CD14-positive monocyte (primary cell): ENCODE measurements at regions not wholly inside any gene's neighbourhood (a gene's known extent, or its start where the extent isn't known, plus 50 kb on each side); places are given as distances from the start of the nearest gene placed in this dataset.

Source experiments
- DNase-seq, 3 donors: peaks; one replicate each; pipeline ENCODE4 v3.0.0-alpha.2; 2011 to 2022
- H2AFZ ChIP-seq: 2 replicates; pipeline ENCODE4 v1.6.0; 2012; ENCODE audit warnings: mild to moderate bottlenecking, low read depth, low read length, inconsistent platforms; ENCODE audit not compliant: insufficient read depth, poor library complexity, severe bottlenecking
- H3K27ac ChIP-seq, 2 donors: 1 replicate in 1 of 2; 2 replicates in 1 of 2; pipeline ENCODE4 v1.5.1; 2012 to 2013; ENCODE audit warnings: low read length in 2 of 2, control low read depth in 1 of 2, inconsistent platforms in 1 of 2, low read depth in 1 of 2, mild to moderate bottlenecking in 1 of 2
- H3K27me3 ChIP-seq, 2 donors: one replicate each; pipeline versions ENCODE4 v1.6.0 to v1.6.1; 2011 to 2013; ENCODE audit warnings: low read length in 2 of 2; ENCODE audit not compliant: control insufficient read depth in 2 of 2, insufficient read depth in 2 of 2
- H3K36me3 ChIP-seq, 2 donors: replicated peaks in 1 of 2; 1 replicate in 1 of 2; 2 replicates in 1 of 2; pipeline versions ENCODE4 v1.5.1 to v1.6.1; 2012 to 2013; ENCODE audit warnings: low read length in 2 of 2, control low read depth in 1 of 2, inconsistent platforms in 1 of 2, mild to moderate bottlenecking in 1 of 2; ENCODE audit not compliant: insufficient read depth in 2 of 2, control insufficient read depth in 1 of 2
- H3K4me1 ChIP-seq, 2 donors: 1 replicate in 1 of 2; 2 replicates in 1 of 2; pipeline versions ENCODE4 v1.5.1 to v1.6.1; 2012 to 2013; ENCODE audit warnings: low read length in 2 of 2, control low read depth in 1 of 2, inconsistent platforms in 1 of 2, mild to moderate bottlenecking in 1 of 2, moderate library complexity in 1 of 2; ENCODE audit not compliant: insufficient read depth in 2 of 2, control insufficient read depth in 1 of 2
- H3K4me2 ChIP-seq: replicated peaks from 2 replicates; pipeline ENCODE3; 2012; ENCODE audit warnings: low read length, moderate library complexity, mild to moderate bottlenecking; ENCODE audit not compliant: poor library complexity, severe bottlenecking; ENCODE audit errors: extremely low read depth
- H3K4me3 ChIP-seq, 3 experiments: fragments of 200-600 bp in 1 of 3; sonication (generic) in 1 of 3; replicated peaks in 1 of 3; 1 replicate in 2 of 3; 2 replicates in 1 of 3; pipeline ENCODE4 v1.5.1; 2011 to 2013; ENCODE audit warnings: low read length in 3 of 3, mild to moderate bottlenecking in 3 of 3, control low read depth in 2 of 3, low read depth in 2 of 3, inconsistent platforms in 1 of 3, moderate library complexity in 1 of 3
- H3K79me2 ChIP-seq: 2 replicates; pipeline ENCODE4 v1.6.0; 2012; ENCODE audit warnings: mild to moderate bottlenecking, control low read depth, inconsistent platforms, low read length, moderate library complexity; ENCODE audit not compliant: insufficient read depth
- H3K9ac ChIP-seq: 2 replicates; pipeline ENCODE4 v1.6.0; 2017; ENCODE audit warnings: low read length, mild to moderate bottlenecking; ENCODE audit not compliant: insufficient read depth, poor library complexity, severe bottlenecking
- H3K9me3 ChIP-seq, 2 donors: replicated peaks in 1 of 2; 1 replicate in 1 of 2; 2 replicates in 1 of 2; pipeline versions ENCODE4 v1.5.1 to v1.6.1; 2012 to 2013; ENCODE audit warnings: low read length in 2 of 2, control low read depth in 1 of 2; ENCODE audit not compliant: control insufficient read depth in 1 of 2, insufficient read depth in 1 of 2
- H4K20me1 ChIP-seq: 2 replicates; pipeline ENCODE4 v1.6.0; 2012; ENCODE audit warnings: mild to moderate bottlenecking, low read length, control low read depth, moderate library complexity; ENCODE audit not compliant: insufficient read depth
- H3K27ac Mint-ChIP-seq, 7 donors: one replicate each; pipeline ENCODE4 v1.8.0; 2020; ENCODE audit warnings: mild to moderate bottlenecking in 7 of 7, mixed read lengths in 7 of 7, moderate library complexity in 6 of 7, inconsistent platforms in 2 of 7
- H3K27me3 Mint-ChIP-seq, 3 donors: one replicate each; pipeline ENCODE4 v1.8.0; 2021 to 2022; ENCODE audit warnings: low read depth in 3 of 3, mild to moderate bottlenecking in 3 of 3, mixed read lengths in 3 of 3, moderate library complexity in 3 of 3, inconsistent platforms in 1 of 3
- H3K36me3 Mint-ChIP-seq, 2 donors: one replicate each; pipeline ENCODE4 v1.8.0; 2020; ENCODE audit warnings: mixed read lengths in 2 of 2, inconsistent platforms in 1 of 2, mild to moderate bottlenecking in 1 of 2
- H3K4me1 Mint-ChIP-seq: one replicate; pipeline ENCODE4 v1.8.0; 2020; ENCODE audit warnings: mild to moderate bottlenecking, mixed read lengths
- H3K4me3 Mint-ChIP-seq, 2 donors: one replicate each; pipeline ENCODE4 v1.8.0; 2020; ENCODE audit warnings: mild to moderate bottlenecking in 2 of 2, mixed read lengths in 2 of 2, moderate library complexity in 1 of 2
- H3K9me3 Mint-ChIP-seq, 7 donors: one replicate each; pipeline ENCODE4 v1.8.0; 2020 to 2022; ENCODE audit warnings: mixed read lengths in 7 of 7, mild to moderate bottlenecking in 6 of 7, moderate library complexity in 6 of 7, inconsistent platforms in 2 of 7
- WGBS: methylation state at CpG from one replicate; pipeline ENCODE4 v1.1.5; 2013; ENCODE audit warnings: missing lambda C conversion rate; ENCODE audit not compliant: insufficient coverage; 5-methylcytosine and 5-hydroxymethylcytosine counted together
- intact Hi-C, 2 donors: fragments of 100-400 bp; cut with micrococcal nuclease; formaldehyde crosslinking; loops; one replicate each; pipeline versions ENCODE4 v1.15.0 to v1.15.1; 2023
- TF ChIP-seq, protein P1 (sequence below): fragments of 200-600 bp; IDR thresholded peaks from one replicate; pipeline ENCODE4 v1.8.0; 2022; ENCODE audit warnings: antibody characterized with exemption, mild to moderate bottlenecking

DNA sequence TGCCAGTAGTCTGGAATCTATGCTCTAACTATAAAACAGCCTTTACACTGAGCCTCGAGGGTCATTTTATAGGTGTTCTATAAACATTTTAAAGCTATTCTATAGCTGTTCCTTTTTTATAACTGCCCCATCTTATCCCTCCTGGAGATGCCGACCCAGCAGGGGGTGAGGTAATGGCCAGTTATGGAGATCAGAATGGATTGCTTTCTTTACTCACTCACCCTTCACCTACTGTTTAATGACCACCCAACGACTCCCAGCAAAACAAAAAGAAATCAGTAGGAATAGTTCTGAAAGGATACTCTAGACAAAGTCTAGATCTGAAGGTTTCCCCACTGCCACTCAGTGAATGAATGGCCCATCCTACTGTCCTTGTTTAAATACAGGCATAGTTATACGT is 1113.1 kb downstream of the FAT4 start:
- Histone ChIP-seq H3K27ac (no peak overlapping the region), H3K27me3 (no peaks in the 10 kb centered on the region), H3K79me2 (no peaks in the 10 kb centered on the region), H3K4me2 (no peak overlapping the region), H4K20me1 (no peaks in the 10 kb centered on the region), H3K9me3 (no peaks in the 10 kb centered on the region), H3K4me3 (no peak overlapping the region), H2AFZ (no peak overlapping the region), H3K9ac (no peak overlapping the region), H3K4me1 (no peaks in the 10 kb centered on the region), H3K36me3 (no peaks in the 10 kb centered on the region)
- H3K9me3 Mint-ChIP-seq = peaks cover 0 to 5% (median 0%) of the 10 kb centered on the region in 7 donors
- peaks cover 0 to 2% (median 0%) of the 10 kb centered on the region in 3 donors for H3K27me3 Mint-ChIP-seq
- WGBS = no CpG with 5 or more reads among the region's 4 CpGs
- no peak overlapping the region for H3K4me3 Mint-ChIP-seq
- TF ChIP-seq, protein P1, sequence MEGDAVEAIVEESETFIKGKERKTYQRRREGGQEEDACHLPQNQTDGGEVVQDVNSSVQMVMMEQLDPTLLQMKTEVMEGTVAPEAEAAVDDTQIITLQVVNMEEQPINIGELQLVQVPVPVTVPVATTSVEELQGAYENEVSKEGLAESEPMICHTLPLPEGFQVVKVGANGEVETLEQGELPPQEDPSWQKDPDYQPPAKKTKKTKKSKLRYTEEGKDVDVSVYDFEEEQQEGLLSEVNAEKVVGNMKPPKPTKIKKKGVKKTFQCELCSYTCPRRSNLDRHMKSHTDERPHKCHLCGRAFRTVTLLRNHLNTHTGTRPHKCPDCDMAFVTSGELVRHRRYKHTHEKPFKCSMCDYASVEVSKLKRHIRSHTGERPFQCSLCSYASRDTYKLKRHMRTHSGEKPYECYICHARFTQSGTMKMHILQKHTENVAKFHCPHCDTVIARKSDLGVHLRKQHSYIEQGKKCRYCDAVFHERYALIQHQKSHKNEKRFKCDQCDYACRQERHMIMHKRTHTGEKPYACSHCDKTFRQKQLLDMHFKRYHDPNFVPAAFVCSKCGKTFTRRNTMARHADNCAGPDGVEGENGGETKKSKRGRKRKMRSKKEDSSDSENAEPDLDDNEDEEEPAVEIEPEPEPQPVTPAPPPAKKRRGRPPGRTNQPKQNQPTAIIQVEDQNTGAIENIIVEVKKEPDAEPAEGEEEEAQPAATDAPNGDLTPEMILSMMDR = no peak
- intact Hi-C loops = no loop called here
- H3K36me3 Mint-ChIP-seq = no peaks in the 10 kb centered on the region
- peak overlapping the region in 1 of 7 donors; percentile 33 for H3K27ac Mint-ChIP-seq
- DNase-seq = no peak
- H3K4me1 Mint-ChIP-seq = no peaks in the 10 kb centered on the region

GRCh38 chr4:126431049-126431448 is 1116.3 kb downstream of the FAT4 start:
- H3K36me3 ChIP-seq = no peaks in the 10 kb centered on the region
- Mint-ChIP-seq H3K9me3 (peaks cover 0 to 5% (median 0%) of the 10 kb centered on the region in 7 donors), H3K4me1 (no peaks in the 10 kb centered on the region), H3K27me3 (peaks cover 0 to 4% (median 0%) of the 10 kb centered on the region in 3 donors), H3K36me3 (no peaks in the 10 kb centered on the region), H3K27ac (no peak overlapping the region), H3K4me3 (no peak overlapping the region)
- DNase-seq = no peak
- no peaks in the 10 kb centered on the region for H3K9me3 ChIP-seq
- H3K27me3 ChIP-seq = no peaks in the 10 kb centered on the region
- TF ChIP-seq, protein P1 = no peak
- no peak overlapping the region for H3K27ac ChIP-seq
- no peak overlapping the region for H3K9ac ChIP-seq
- H3K79me2 ChIP-seq = no peaks in the 10 kb centered on the region
- H3K4me1 ChIP-seq = no peaks in the 10 kb centered on the region
- no peaks in the 10 kb centered on the region for H4K20me1 ChIP-seq
- H3K4me3 ChIP-seq = no peak overlapping the region
- H2AFZ ChIP-seq = no peak overlapping the region
- 90% methylated on average over 2 of the region's 6 CpGs for WGBS
- intact Hi-C loops = no loop called here
- H3K4me2 ChIP-seq = no peak overlapping the region
